ENCODE measurements at regions not wholly inside any gene's neighbourhood (a gene's known extent, or its start where the extent isn't known, plus 50 kb on each side); places are given as distances from the start of the nearest gene placed in this dataset.
A peak's percentile ranks its signal among the peaks of the same experiment; 100 is the strongest.

GRCh38 chr10:109743574-109743973 lies 179.7 kb downstream of the XPNPEP1 start:
- H3K27me3 ChIP-seq = no peaks in the 10 kb centered on the region
- H3K4me1 ChIP-seq = peaks cover 0 to 22% (median 12%) of the 10 kb centered on the region in 4 donors
- H3K9me3 ChIP-seq = no peaks in the 10 kb centered on the region
- H3K27ac ChIP-seq (replicated peaks in 1 of 4) = no peak overlapping the region
- no peaks in the 10 kb centered on the region for H3K36me3 ChIP-seq
- DNase-seq (ENCODE audit: extremely low spot score) = no peak
- WGBS = 50% methylated on average over 2 of the region's 2 CpGs
- H3K4me3 ChIP-seq = no peak overlapping the region
- TF ChIP-seq POLR2A (IDR thresholded peaks at IDR 0.05; ENCODE audit: low read depth) = no peak
- TF ChIP-seq POLR2AphosphoS5 (IDR thresholded peaks at IDR 0.05) = no peak
- TF ChIP-seq CTCF (IDR thresholded peaks at IDR 0.05) = no peak
- no peak for TF ChIP-seq EP300 (IDR thresholded peaks at IDR 0.05)
- intact Hi-C loops (cut with DNase I) = no loop called here

- WGBS = 21% methylated on average over 5 of the region's 5 CpGs
- intact Hi-C loops (cut with DNase I) = no loop called here
Observed at GRCh38 chr10:109743146-109743545, 180.2 kb downstream of the XPNPEP1 start.

GRCh38 chr10:109741712-109742111 lies 181.6 kb downstream of the XPNPEP1 start:
- no peak overlapping the region for H3K27ac ChIP-seq (replicated peaks in 1 of 4)
- no peaks in the 10 kb centered on the region for H3K27me3 ChIP-seq
- TF ChIP-seq EP300 (IDR thresholded peaks at IDR 0.05) = no peak
- no peak for TF ChIP-seq CTCF (IDR thresholded peaks at IDR 0.05)
- no peak for TF ChIP-seq POLR2AphosphoS5 (IDR thresholded peaks at IDR 0.05)
- TF ChIP-seq POLR2A (IDR thresholded peaks at IDR 0.05; ENCODE audit: low read depth) = no peak
- intact Hi-C loops (cut with DNase I) = no loop called here
- no peaks in the 10 kb centered on the region for H3K36me3 ChIP-seq
- H3K9me3 ChIP-seq = no peaks in the 10 kb centered on the region
- no peak for DNase-seq (ENCODE audit: extremely low spot score)
- no peak overlapping the region for H3K4me3 ChIP-seq
- WGBS = 68% methylated on average over 2 of the region's 2 CpGs
- H3K4me1 ChIP-seq = peaks cover 0 to 22% (median 12%) of the 10 kb centered on the region in 4 donors

More at GRCh38 chr10:109743146-109743545, 180.2 kb downstream of the XPNPEP1 start:
- H3K27ac ChIP-seq (replicated peaks in 1 of 4) = no peak overlapping the region
- DNase-seq (ENCODE audit: extremely low spot score) = no peak
- no peaks in the 10 kb centered on the region for H3K27me3 ChIP-seq
- peaks cover 0 to 22% (median 12%) of the 10 kb centered on the region in 4 donors for H3K4me1 ChIP-seq
- H3K4me3 ChIP-seq = no peak overlapping the region
- no peaks in the 10 kb centered on the region for H3K36me3 ChIP-seq
- H3K9me3 ChIP-seq = no peaks in the 10 kb centered on the region
- no peak for TF ChIP-seq EP300 (IDR thresholded peaks at IDR 0.05)

- no peak overlapping the region for H3K27ac ChIP-seq (replicated peaks in 1 of 4)
- no peaks in the 10 kb centered on the region for H3K36me3 ChIP-seq
- WGBS = 71% methylated on average over 3 of the region's 3 CpGs
- H3K4me3 ChIP-seq = no peak overlapping the region
- no peak for TF ChIP-seq CTCF (IDR thresholded peaks at IDR 0.05)
- peak in 1 of 2 donors; percentile 12 for TF ChIP-seq POLR2AphosphoS5 (IDR thresholded peaks at IDR 0.05)
- intact Hi-C loops (cut with DNase I) = no loop called here
- H3K4me1 ChIP-seq = peaks cover 0 to 22% (median 12%) of the 10 kb centered on the region in 4 donors
- no peaks in the 10 kb centered on the region for H3K9me3 ChIP-seq
- DNase-seq (ENCODE audit: extremely low spot score) = no peak
- H3K27me3 ChIP-seq = no peaks in the 10 kb centered on the region
Observed at GRCh38 chr10:109740436-109740835, 182.9 kb downstream of the XPNPEP1 start.

- no peak for DNase-seq (ENCODE audit: extremely low spot score)
- intact Hi-C loops (cut with DNase I) = no loop called here
- H3K4me3 ChIP-seq = no peak overlapping the region
- no peaks in the 10 kb centered on the region for H3K27me3 ChIP-seq
- WGBS = 88% methylated on average over 5 of the region's 5 CpGs
- H3K4me1 ChIP-seq = peaks cover 0 to under 1% (median 0%) of the 10 kb centered on the region in 4 donors
- no peak overlapping the region for H3K27ac ChIP-seq (replicated peaks in 1 of 4)
- H3K36me3 ChIP-seq = no peaks in the 10 kb centered on the region
- H3K9me3 ChIP-seq = no peaks in the 10 kb centered on the region
- TF ChIP-seq POLR2AphosphoS5 (IDR thresholded peaks at IDR 0.05) (no peak), CTCF (IDR thresholded peaks at IDR 0.05) (no peak), EP300 (IDR thresholded peaks at IDR 0.05) (no peak), POLR2A (IDR thresholded peaks at IDR 0.05; ENCODE audit: low read depth) (no peak)
Observed at GRCh38 chr10:109737626-109738025, 185.7 kb downstream of the XPNPEP1 start.
